HepG2 (cell line): ENCODE measurements at regions not wholly inside any gene's neighbourhood (a gene's known extent, or its start where the extent isn't known, plus 50 kb on each side); places are given as distances from the start of the nearest gene placed in this dataset.

ENCODE experiments used
- ATAC-seq: fragments of 200-7000 bp; cut with Tn5 transposase; 3 replicates; pipeline ENCODE4 v1.9.1; 2020; ENCODE audit warnings: mild to moderate bottlenecking, moderate library complexity
- BruUV-seq: library from RNA; stranded (reverse); fragments of 400-500 nt; replicated peaks from 2 replicates; lab custom pipeline; 2021; lab: Mats Ljungman, UMichigan
- CTCF ChIA-PET: fragments of 300-600 bp; formaldehyde crosslinking; extraction: SDS; loops from one replicate; lab custom pipeline; 2021; ENCODE audit warnings: low total read pairs, inconsistent platforms, low intra/inter-chr PET ratio; lab: Yijun Ruan, JAX
- POLR2A ChIA-PET: fragments of 350-600 bp; sonication (Branson Sonifier 250); formaldehyde crosslinking; loops from one replicate; lab custom pipeline; 2020; ENCODE audit warnings: antibody characterized with exemption, inconsistent platforms; lab: Yijun Ruan, JAX
- DNase-seq: peaks from one replicate; pipeline ENCODE4 v3.0.0-alpha.2; 2015; ENCODE audit warnings: low spot score
- FAIRE-seq: peaks from 3 replicates; lab custom pipeline; 2011; peaks lifted over from hg19 to GRCh38; lab: Jason Lieb, UNC
- H2AFZ ChIP-seq: one replicate; pipeline ENCODE4 v1.6.1; 2011; ENCODE audit warnings: low read length, inconsistent platforms
- H3K27ac ChIP-seq: fragments of 300-600 bp; 3 replicates; pipeline ENCODE4 v1.8.0; 2011; ENCODE audit warnings: mixed run types, mild to moderate bottlenecking, mixed read lengths, low read length, inconsistent platforms; ENCODE audit not compliant: insufficient read depth; ENCODE audit errors: extremely low read length
- H3K27me3 ChIP-seq, 2 experiments: fragments of 200-600 bp in 1 of 2; 2 replicates in 1 of 2; 3 replicates in 1 of 2; pipeline versions ENCODE4 v1.6.0 to v1.8.0; 2011; ENCODE audit warnings: low read length in 2 of 2, mild to moderate bottlenecking in 2 of 2, moderate library complexity in 2 of 2, inconsistent platforms in 1 of 2; ENCODE audit not compliant: insufficient read depth in 2 of 2, control insufficient read depth in 1 of 2
- H3K36me3 ChIP-seq, 2 experiments: fragments of 200-600 bp in 1 of 2; replicated peaks in 1 of 2; 2 replicates in 1 of 2; 3 replicates in 1 of 2; pipeline versions ENCODE4 v1.5.1 to v1.8.0; 2011; ENCODE audit warnings: low read length in 2 of 2, inconsistent platforms in 1 of 2; ENCODE audit not compliant: insufficient read depth in 2 of 2, control insufficient read depth in 1 of 2
- H3K4me1 ChIP-seq: 2 replicates; pipeline ENCODE4 v1.5.1; 2012; ENCODE audit warnings: low read length, inconsistent platforms; ENCODE audit not compliant: insufficient read depth
- H3K4me2 ChIP-seq: 2 replicates; pipeline ENCODE4 v1.6.0; 2011; ENCODE audit warnings: low read depth, low read length, inconsistent platforms
- H3K4me3 ChIP-seq, 3 experiments: fragments of 200-600 bp in 1 of 3; sonication (generic), shearing (Covaris generic) in 1 of 3; replicated peaks in 1 of 3; 2 replicates each; pipeline ENCODE4 v1.5.1; 2011 to 2016; ENCODE audit warnings: low read length in 3 of 3, inconsistent platforms in 2 of 3, low read depth in 2 of 3, mild to moderate bottlenecking in 2 of 3, control low read depth in 1 of 3, mixed read lengths in 1 of 3; ENCODE audit not compliant: insufficient read depth in 1 of 3
- H3K79me2 ChIP-seq: one replicate; pipeline ENCODE4 v1.6.1; 2011; ENCODE audit warnings: low read length, inconsistent platforms; ENCODE audit not compliant: insufficient read depth
- H3K9ac ChIP-seq: 2 replicates; pipeline ENCODE4 v1.6.0; 2011; ENCODE audit warnings: mild to moderate bottlenecking, low read depth, low read length, inconsistent platforms; ENCODE audit not compliant: insufficient read depth
- H3K9me3 ChIP-seq: 2 replicates; pipeline ENCODE4 v1.5.1; 2012; ENCODE audit warnings: mild to moderate bottlenecking, low read length
- H4K20me1 ChIP-seq: 2 replicates; pipeline ENCODE4 v1.6.0; 2011; ENCODE audit warnings: inconsistent platforms, mild to moderate bottlenecking, low read length, moderate library complexity; ENCODE audit not compliant: insufficient read depth
- DMTF1 ChIP-seq: sonication (generic); formaldehyde crosslinking; IDR thresholded peaks from 2 replicates; pipeline ENCODE4 v1.4.0; 2020; ENCODE audit warnings: mild to moderate bottlenecking, missing genetic modification reagents
- HMG20B ChIP-seq: conservative IDR thresholded peaks from 2 replicates; pipeline ENCODE4 v1.6.1; 2016; ENCODE audit warnings: missing genetic modification reagents, missing compliant biosample characterization
- HNRNPK ChIP-seq: fragments of 200-400 bp; formaldehyde crosslinking; IDR thresholded peaks from 2 replicates; pipeline ENCODE4 v1.6.1; 2018; ENCODE audit warnings: low read length, low read depth, moderate library complexity, mild to moderate bottlenecking; ENCODE audit not compliant: poor library complexity, severe bottlenecking
- MAFG ChIP-seq: sonication (generic); formaldehyde crosslinking; IDR thresholded peaks from 2 replicates; pipeline ENCODE4 v1.5.1; 2020; ENCODE audit warnings: mild to moderate bottlenecking, missing genetic modification reagents
- MIER3 ChIP-seq: IDR thresholded peaks from 2 replicates; pipeline ENCODE4 v1.6.1; 2016; ENCODE audit warnings: missing compliant biosample characterization, borderline replicate concordance
- PAF1 ChIP-seq: IDR thresholded peaks from 2 replicates; pipeline ENCODE4 v1.6.1; 2016; ENCODE audit warnings: missing genetic modification reagents, missing compliant biosample characterization
- PAX8 ChIP-seq: sonication (generic); formaldehyde crosslinking; IDR thresholded peaks from 2 replicates; pipeline ENCODE4 v1.8.0; 2022; ENCODE audit warnings: mild to moderate bottlenecking, missing genetic modification reagents, borderline replicate concordance
- TAF15 ChIP-seq: fragments of 200-400 bp; formaldehyde crosslinking; IDR thresholded peaks from one replicate; pipeline ENCODE4 v1.6.1; 2018; ENCODE audit warnings: mild to moderate bottlenecking, low read depth, low read length; ENCODE audit not compliant: poor library complexity, severe bottlenecking
- TGIF2 ChIP-seq: IDR thresholded peaks from 2 replicates; pipeline ENCODE4 v1.6.1; 2016; ENCODE audit warnings: control low read depth, missing compliant biosample characterization
- ZFP62 ChIP-seq: sonication (generic); formaldehyde crosslinking; IDR thresholded peaks from 2 replicates; pipeline ENCODE4 v1.4.0; 2020; ENCODE audit warnings: missing genetic modification reagents
- ZNF224 ChIP-seq: sonication (generic); formaldehyde crosslinking; IDR thresholded peaks from 2 replicates; pipeline ENCODE4 v1.5.0; 2020; ENCODE audit warnings: mild to moderate bottlenecking, missing genetic modification reagents
- ZNF430 ChIP-seq: sonication (generic); formaldehyde crosslinking; IDR thresholded peaks from 2 replicates; pipeline ENCODE4 v1.9.0; 2021; ENCODE audit warnings: mild to moderate bottlenecking, missing genetic modification reagents
- ZNF589 ChIP-seq: sonication (generic); formaldehyde crosslinking; conservative IDR thresholded peaks from 2 replicates; pipeline ENCODE4 v1.8.0; 2022; ENCODE audit warnings: mild to moderate bottlenecking, moderate library complexity, missing genetic modification reagents
- ZNF629 ChIP-seq: sonication (generic); formaldehyde crosslinking; conservative IDR thresholded peaks from 2 replicates; pipeline ENCODE4 v1.5.0; 2020; ENCODE audit warnings: missing genetic modification reagents
- WGBS: methylation state at CpG from one replicate; pipeline ENCODE4 v1.1.6; 2017; ENCODE audit warnings: low lambda C conversion rate; 5-methylcytosine and 5-hydroxymethylcytosine counted together
- in situ Hi-C: cut with HindIII; loops from 2 replicates; pipeline ENCODE4 v1.10.0; 2017; ENCODE audit warnings: low pct_unique_long_range_greater_than_20kb; ENCODE audit not compliant: extremely low pct_ligation_motif_present
- intact Hi-C: fragments of 100-400 bp; cut with micrococcal nuclease; formaldehyde crosslinking; loops from one replicate; pipeline ENCODE4 v1.10.0; 2022; ENCODE audit not compliant: unreplicated experiment

- Histone ChIP-seq H3K9ac (no peak overlapping the region), H3K4me2 (no peak overlapping the region), H3K4me1 (no peaks in the 10 kb centered on the region), H3K4me3 (no peak overlapping the region), H3K36me3 (no peaks in the 10 kb centered on the region), H4K20me1 (no peaks in the 10 kb centered on the region), H3K79me2 (no peaks in the 10 kb centered on the region), H2AFZ (no peak overlapping the region), H3K9me3 (no peaks in the 10 kb centered on the region), H3K27ac (no peak overlapping the region), H3K27me3 (no peaks in the 10 kb centered on the region)
- in situ Hi-C loops: no loop called here
- intact Hi-C loops: no loop called here
- FAIRE-seq: no peak
- no TSS peak for BruUV-seq
- ATAC-seq: no peak
- 0% methylated on average over 2 of the region's 2 CpGs for WGBS
- TF ChIP-seq PAX8: no peak
- no peak for TF ChIP-seq ZNF430
- TF ChIP-seq ZFP62 (CRISPR knock-in tag): no peak
- no peak for TF ChIP-seq DMTF1
- POLR2A ChIA-PET: no interaction called here
- no peak for DNase-seq
- CTCF ChIA-PET: no interaction called here
Measured at GRCh38 chr3:29226706-29227105, 54.2 kb upstream of the RBMS3 start.

DNA sequence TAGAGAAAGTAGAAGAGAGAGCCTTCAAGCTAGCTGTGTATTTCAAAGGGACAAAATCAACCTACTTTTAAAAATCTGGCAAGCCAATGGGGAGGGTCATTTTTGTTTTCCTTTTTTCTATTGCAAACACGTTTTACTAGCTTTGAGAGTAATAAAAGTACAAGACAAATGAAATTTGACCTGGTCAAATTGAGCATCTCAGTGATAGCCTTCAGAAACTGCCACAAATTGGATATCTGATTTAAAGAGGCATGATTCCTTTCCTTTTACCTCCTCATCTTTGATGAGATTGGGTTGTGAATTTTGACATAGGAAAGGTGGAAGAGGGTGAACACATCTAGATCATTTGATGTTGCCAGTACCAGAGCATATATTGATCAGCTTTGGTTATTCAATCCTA lies 53.6 kb upstream of the RBMS3 start:
- H3K4me1 ChIP-seq: no peaks in the 10 kb centered on the region
- no peaks in the 10 kb centered on the region for H3K9me3 ChIP-seq
- intact Hi-C loops: no loop called here
- H3K9ac ChIP-seq: no peak overlapping the region
- DNase-seq: no peak
- no peak overlapping the region for H3K27ac ChIP-seq
- no peak overlapping the region for H3K4me3 ChIP-seq
- ChIA-PET POLR2A (no interaction called here), CTCF (no interaction called here)
- in situ Hi-C loops: no loop called here
- no peaks in the 10 kb centered on the region for H3K36me3 ChIP-seq
- H3K27me3 ChIP-seq: no peaks in the 10 kb centered on the region
- no peaks in the 10 kb centered on the region for H3K79me2 ChIP-seq
- no peak for FAIRE-seq
- no peak overlapping the region for H3K4me2 ChIP-seq
- 0% methylated on average over 1 of the region's 1 CpG for WGBS
- ATAC-seq: no peak
- H2AFZ ChIP-seq: no peak overlapping the region
- no TSS peak for BruUV-seq
- no peak for TF ChIP-seq ZNF224 (CRISPR knock-in tag)
- no peak for TF ChIP-seq ZNF629 (CRISPR knock-in tag)
- no peak for TF ChIP-seq MAFG (CRISPR knock-in tag)
- TF ChIP-seq PAX8: no peak
- TF ChIP-seq HMG20B (CRISPR knock-in tag): no peak
- no peak for TF ChIP-seq PAF1 (CRISPR knock-in tag)
- TF ChIP-seq TGIF2 (CRISPR knock-in tag): no peak
- no peak for TF ChIP-seq MIER3
- TF ChIP-seq ZNF589 (CRISPR knock-in tag): no peak
- no peak for TF ChIP-seq TAF15
- no peak for TF ChIP-seq HNRNPK
- H4K20me1 ChIP-seq: no peaks in the 10 kb centered on the region
